GM12891 (cell line): ENCODE measurements at regions not wholly inside any gene's neighbourhood (a gene's known extent, or its start where the extent isn't known, plus 50 kb on each side); places are given as distances from the start of the nearest gene placed in this dataset.

Experiments
- POLR2A ChIP-seq: IDR thresholded peaks from 2 replicates; pipeline ENCODE4 v1.6.1; 2011; ENCODE audit warnings: low read depth, low read length, control low read depth
- POLR2AphosphoS5 ChIP-seq: IDR thresholded peaks from 2 replicates; pipeline ENCODE4 v1.6.1; 2011; ENCODE audit warnings: low read depth, low read length, control low read depth
- TAF1 ChIP-seq: IDR thresholded peaks from 2 replicates; pipeline ENCODE4 v1.6.1; 2011; ENCODE audit warnings: low read depth, low read length, control low read depth

GRCh38 chr5:3220638-3221288 is 374.9 kb upstream of the IRX1 start:
- no peak for TF ChIP-seq POLR2AphosphoS5
- TF ChIP-seq POLR2A: no peak
- no peak for TF ChIP-seq TAF1
